ENCODE measurements at regions not wholly inside any gene's neighbourhood (a gene's known extent, or its start where the extent isn't known, plus 50 kb on each side); places are given as distances from the start of the nearest gene placed in this dataset.
"Not testable (repeated sequence)": the region's sequence is repeated elsewhere in the genome, so short reads cannot be mapped to it uniquely, and the experiment has no call there.

GRCh38 chr15:84547150-84547549, 53.7 kb upstream of the ZSCAN2 start:
- not testable (repeated sequence) for DNase-seq (ENCODE audit: low read depth)

- peak; percentile 33 for DNase-seq (ENCODE audit: low read depth)
Observed at GRCh38 chr15:84550503-84550902, 50.3 kb upstream of the ZSCAN2 start.

Measured in EH (cell line).